HAP-1 (cell line): ENCODE measurements at regions not wholly inside any gene's neighbourhood (a gene's known extent, or its start where the extent isn't known, plus 50 kb on each side); places are given as distances from the start of the nearest gene placed in this dataset.

Experiments used
- DNase-seq, 2 experiments: peaks; one replicate each; pipeline ENCODE4 v3.0.0-alpha.2; 2016 to 2020; ENCODE audit warnings: low spot score in 2 of 2
- H3K27me3 ChIP-seq: fragments of 250-450 bp; sonication (Bioruptor Pico); 2 replicates; pipeline ENCODE4 v1.5.1; 2020; ENCODE audit warnings: low read depth, mild to moderate bottlenecking, moderate library complexity
- H3K36me3 ChIP-seq: fragments of 250-450 bp; sonication (Bioruptor Pico); replicated peaks from 2 replicates; pipeline ENCODE4 v1.5.1; 2020; ENCODE audit warnings: mild to moderate bottlenecking
- H3K4me1 ChIP-seq: fragments of 250-450 bp; sonication (Bioruptor Pico); 2 replicates; pipeline ENCODE4 v1.5.1; 2020; ENCODE audit warnings: mild to moderate bottlenecking
- H3K4me3 ChIP-seq: fragments of 250-450 bp; sonication (Bioruptor Pico); 2 replicates; pipeline ENCODE4 v1.5.1; 2020; ENCODE audit warnings: mild to moderate bottlenecking, moderate library complexity
- H3K9me3 ChIP-seq: fragments of 250-450 bp; sonication (Bioruptor Pico); 2 replicates; pipeline ENCODE4 v1.5.1; 2020; ENCODE audit warnings: mild to moderate bottlenecking, moderate library complexity
- in situ Hi-C: fragments of 300-500 bp; cut with MboI; formaldehyde crosslinking; loops from 3 replicates; pipeline ENCODE4 v1.14.3; 2020; ENCODE audit warnings: low sequenced_read_pairs, inconsistent platforms, mixed read lengths

DNA sequence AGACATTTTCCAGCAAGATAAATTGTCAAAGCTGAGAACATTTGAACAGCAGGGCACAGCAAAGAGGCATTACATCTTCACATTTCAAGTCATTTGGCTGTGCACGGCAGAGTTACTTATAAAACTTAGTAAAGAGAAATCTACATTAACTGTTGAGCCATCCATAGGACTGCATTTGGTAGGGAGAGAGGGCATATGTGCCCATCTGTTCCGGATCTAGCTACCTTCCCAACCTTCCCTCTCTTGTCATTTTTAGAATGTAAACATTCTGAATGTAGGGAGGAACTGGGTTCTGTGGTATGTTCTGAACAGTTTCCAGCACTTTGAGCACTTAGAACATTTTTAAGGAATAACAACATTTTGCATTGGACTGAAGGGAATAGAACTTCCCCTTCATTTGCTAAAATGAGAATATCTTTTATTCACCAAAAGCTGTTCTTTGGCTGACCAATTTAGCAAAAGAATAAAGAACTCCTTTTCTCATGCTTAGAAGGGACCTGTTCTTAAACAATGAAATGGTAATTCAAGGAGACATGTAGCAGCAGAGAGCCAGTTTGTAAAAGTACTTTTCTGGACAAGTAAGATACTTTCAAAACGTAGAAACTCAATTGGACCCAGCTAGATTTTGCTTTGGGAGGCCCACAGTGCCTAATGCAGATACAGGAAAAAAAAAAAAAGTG, 104.4 kb downstream of the CETN3 start:
- in situ Hi-C loops, result no loop called here
- DNase-seq, result peak in 1 of 2 experiments; percentile 89
- no peak overlapping the region for H3K4me3 ChIP-seq

DNA sequence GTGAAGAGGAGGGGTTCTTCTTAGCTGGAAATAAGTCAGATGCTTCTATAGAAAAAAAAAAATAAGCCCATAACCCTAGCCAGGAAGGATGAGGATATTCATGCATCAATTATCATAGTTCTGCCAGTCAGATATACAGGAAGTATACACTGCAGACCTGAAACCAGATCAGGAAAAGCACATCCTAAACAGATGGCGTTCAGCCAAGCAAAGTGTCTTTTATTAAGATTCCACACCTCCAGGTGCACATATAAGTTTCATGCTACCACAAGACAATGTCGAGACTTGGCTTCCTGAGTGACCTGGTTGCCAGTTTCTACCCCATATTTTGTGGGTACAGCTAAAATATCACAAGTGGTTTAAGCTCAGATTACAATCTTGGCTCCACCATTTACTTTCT, 108.3 kb downstream of the CETN3 start:
- in situ Hi-C loops, result no loop called here
- Histone ChIP-seq H3K4me3 (no peak overlapping the region), H3K27me3 (no peaks in the 10 kb centered on the region), H3K4me1 (peaks cover 42% of the 10 kb centered on the region), H3K9me3 (no peaks in the 10 kb centered on the region), H3K36me3 (no peaks in the 10 kb centered on the region)
- no peak for DNase-seq

More for the DNA sequence above, 104.4 kb downstream of the CETN3 start:
- Histone ChIP-seq H3K4me1 (peaks cover 34% of the 10 kb centered on the region), H3K27me3 (no peaks in the 10 kb centered on the region), H3K36me3 (no peaks in the 10 kb centered on the region), H3K9me3 (no peaks in the 10 kb centered on the region)

GRCh38 chr5:90297045-90297764, 112.4 kb downstream of the CETN3 start:
- Histone ChIP-seq H3K27me3 (no peaks in the 10 kb centered on the region), H3K4me1 (peaks cover 20% of the 10 kb centered on the region), H3K4me3 (no peak overlapping the region), H3K9me3 (no peaks in the 10 kb centered on the region), H3K36me3 (no peaks in the 10 kb centered on the region)
- DNase-seq, result peak; percentile 17 to 44
- in situ Hi-C loops, result no loop called here

DNA sequence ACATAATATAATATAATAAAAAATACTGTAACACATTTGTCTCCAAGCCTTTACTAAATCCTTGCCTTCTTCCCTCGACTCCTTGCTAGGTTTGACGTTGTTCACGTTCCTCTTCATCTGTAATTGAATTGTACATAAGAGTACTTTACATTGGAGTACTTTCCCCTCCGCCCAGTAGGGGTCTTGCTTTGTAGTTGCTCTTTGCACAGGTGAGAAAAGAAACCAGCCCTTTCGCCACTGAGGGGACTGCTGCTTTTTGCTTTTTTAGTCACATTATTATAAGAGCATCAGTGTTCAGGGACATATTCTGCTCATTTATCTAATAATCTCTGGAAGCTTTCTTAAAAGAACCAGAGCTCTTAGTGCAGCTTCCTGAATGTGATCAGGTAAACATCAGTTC, 115.0 kb downstream of the CETN3 start:
- H3K9me3 ChIP-seq, result no peaks in the 10 kb centered on the region
- in situ Hi-C loops, result no loop called here
- H3K36me3 ChIP-seq, result no peaks in the 10 kb centered on the region
- peaks cover 25% of the 10 kb centered on the region for H3K4me1 ChIP-seq
- H3K4me3 ChIP-seq, result no peak overlapping the region
- peak in 1 of 2 experiments; percentile 16 for DNase-seq
- no peaks in the 10 kb centered on the region for H3K27me3 ChIP-seq

DNA sequence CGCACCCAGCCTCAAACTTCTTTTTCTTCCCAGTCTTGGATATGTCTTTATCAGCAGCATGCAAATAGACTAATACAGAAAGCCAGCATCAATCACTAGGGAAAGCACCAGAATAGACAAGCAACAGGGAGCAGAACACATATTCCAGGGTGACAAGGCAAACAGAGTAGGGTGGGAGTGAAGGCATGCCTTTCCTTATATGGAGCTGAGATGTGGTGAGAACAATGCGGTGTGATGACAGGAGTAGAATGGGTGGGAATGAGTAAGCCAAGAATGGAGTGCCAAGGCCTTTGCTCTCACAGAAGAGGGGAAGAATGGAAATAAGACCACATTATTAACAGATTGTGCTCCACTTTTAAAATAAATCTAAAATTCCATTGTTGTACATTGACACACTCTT, 115.6 kb downstream of the CETN3 start:
- no peak for DNase-seq
- Histone ChIP-seq H3K27me3 (no peaks in the 10 kb centered on the region), H3K4me3 (no peak overlapping the region), H3K4me1 (peaks cover 25% of the 10 kb centered on the region), H3K36me3 (no peaks in the 10 kb centered on the region), H3K9me3 (no peaks in the 10 kb centered on the region)
- in situ Hi-C loops, result no loop called here

DNA sequence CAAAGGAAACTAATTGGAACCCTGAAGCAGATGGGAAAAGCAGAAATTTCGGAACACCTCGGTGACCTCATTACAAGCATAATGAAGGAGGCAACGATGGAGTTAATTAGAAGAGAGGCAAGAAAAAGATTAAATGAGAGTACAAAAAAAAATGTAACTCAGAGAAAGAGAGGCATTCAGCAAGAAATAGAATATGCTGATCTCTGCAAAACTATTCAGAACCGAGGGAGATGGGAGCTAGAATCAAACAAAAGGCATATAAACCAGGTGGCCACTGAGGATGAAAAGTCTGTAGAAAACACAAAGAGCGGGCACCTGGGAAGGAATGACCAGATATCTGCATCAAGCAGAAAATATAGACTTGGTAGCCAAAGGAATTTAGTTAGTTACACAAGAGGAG, 118.9 kb downstream of the CETN3 start:
- no peaks in the 10 kb centered on the region for H3K9me3 ChIP-seq
- H3K4me1 ChIP-seq, result peaks cover 4% of the 10 kb centered on the region; the same call in 1 of the 2 replicates
- no peak overlapping the region for H3K4me3 ChIP-seq
- no peak for DNase-seq
- H3K36me3 ChIP-seq, result no peaks in the 10 kb centered on the region
- in situ Hi-C loops, result no loop called here
- no peaks in the 10 kb centered on the region for H3K27me3 ChIP-seq

DNA sequence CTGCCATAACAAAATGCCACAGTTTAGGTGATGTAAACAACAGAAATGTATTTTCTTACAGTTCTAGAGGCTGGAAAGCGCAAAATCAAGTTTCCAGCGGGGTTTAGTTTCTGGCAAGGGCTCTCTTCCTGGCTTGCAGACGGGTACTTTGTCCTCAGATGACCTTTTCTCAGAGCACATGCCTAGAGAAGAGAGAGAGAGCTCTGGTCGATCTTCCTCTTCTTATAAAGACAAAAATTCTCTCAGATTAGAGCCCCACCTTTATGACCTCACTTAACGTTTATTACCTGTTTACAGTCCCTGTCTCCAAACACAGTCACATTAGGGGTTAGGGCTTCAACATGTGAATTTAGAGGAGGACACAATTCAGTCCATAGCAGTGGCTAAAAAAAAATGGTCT, 119.7 kb downstream of the CETN3 start:
- no peaks in the 10 kb centered on the region for H3K27me3 ChIP-seq
- peaks cover 4% of the 10 kb centered on the region; the same call in 1 of the 2 replicates for H3K4me1 ChIP-seq
- H3K9me3 ChIP-seq, result no peaks in the 10 kb centered on the region
- H3K36me3 ChIP-seq, result no peaks in the 10 kb centered on the region
- in situ Hi-C loops, result no loop called here
- no peak overlapping the region for H3K4me3 ChIP-seq
- DNase-seq, result no peak

- peaks cover 4% of the 10 kb centered on the region; the same call in 1 of the 2 replicates for H3K4me1 ChIP-seq
- no peak overlapping the region for H3K4me3 ChIP-seq
- no peak for DNase-seq
- no peaks in the 10 kb centered on the region for H3K27me3 ChIP-seq
- no peaks in the 10 kb centered on the region for H3K9me3 ChIP-seq
- H3K36me3 ChIP-seq, result no peaks in the 10 kb centered on the region
- in situ Hi-C loops, result no loop called here
Measured at GRCh38 chr5:90287036-90287435, 122.5 kb downstream of the CETN3 start.

DNA sequence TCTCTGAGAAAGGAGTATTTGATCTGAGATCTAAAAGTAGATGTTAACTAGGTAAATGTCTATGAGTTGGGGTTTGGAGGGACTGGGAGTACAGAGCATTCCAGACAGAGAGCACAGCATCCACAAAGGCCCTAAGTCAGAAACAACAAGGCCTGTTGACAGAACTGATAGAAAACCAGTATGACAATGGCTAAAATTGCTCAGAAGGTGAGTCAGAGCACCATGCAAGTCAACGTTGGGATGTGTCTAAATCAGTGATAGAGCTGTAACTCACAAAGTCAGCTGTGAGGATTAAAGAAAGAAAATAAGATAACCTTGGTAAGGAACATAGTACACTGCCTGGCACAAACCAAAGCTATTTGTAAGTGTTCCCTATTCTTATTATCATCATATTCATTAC, 124.0 kb downstream of the CETN3 start:
- DNase-seq, result no peak
- no peak overlapping the region for H3K4me3 ChIP-seq
- peaks cover 4% of the 10 kb centered on the region; the same call in 1 of the 2 replicates for H3K4me1 ChIP-seq
- H3K9me3 ChIP-seq, result no peaks in the 10 kb centered on the region
- in situ Hi-C loops, result no loop called here
- H3K27me3 ChIP-seq, result no peaks in the 10 kb centered on the region
- no peaks in the 10 kb centered on the region for H3K36me3 ChIP-seq

DNA sequence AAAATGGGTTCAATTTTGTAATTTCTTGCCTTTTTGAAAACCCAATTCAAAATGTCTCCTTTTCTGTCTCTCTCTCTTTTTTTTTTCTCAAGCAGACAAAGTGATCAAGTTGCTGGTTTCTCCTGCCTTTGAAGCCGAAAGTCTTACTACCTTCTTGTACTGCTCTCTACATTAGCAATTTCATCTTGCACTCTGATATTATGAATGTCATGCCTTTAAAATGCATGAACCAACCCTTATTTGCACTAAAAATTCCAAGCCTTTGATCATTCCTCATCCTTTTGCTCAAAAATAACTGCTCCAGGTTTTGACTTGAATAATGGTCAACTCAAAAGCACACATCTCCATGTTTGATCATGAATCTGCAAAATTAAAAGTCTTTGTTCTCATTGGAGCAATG, 125.2 kb downstream of the CETN3 start:
- in situ Hi-C loops, result no loop called here
- Histone ChIP-seq H3K4me3 (no peak overlapping the region), H3K36me3 (no peaks in the 10 kb centered on the region), H3K4me1 (no peaks in the 10 kb centered on the region; the same call in 1 of the 2 replicates), H3K9me3 (no peaks in the 10 kb centered on the region), H3K27me3 (no peaks in the 10 kb centered on the region)
- no peak for DNase-seq

DNA sequence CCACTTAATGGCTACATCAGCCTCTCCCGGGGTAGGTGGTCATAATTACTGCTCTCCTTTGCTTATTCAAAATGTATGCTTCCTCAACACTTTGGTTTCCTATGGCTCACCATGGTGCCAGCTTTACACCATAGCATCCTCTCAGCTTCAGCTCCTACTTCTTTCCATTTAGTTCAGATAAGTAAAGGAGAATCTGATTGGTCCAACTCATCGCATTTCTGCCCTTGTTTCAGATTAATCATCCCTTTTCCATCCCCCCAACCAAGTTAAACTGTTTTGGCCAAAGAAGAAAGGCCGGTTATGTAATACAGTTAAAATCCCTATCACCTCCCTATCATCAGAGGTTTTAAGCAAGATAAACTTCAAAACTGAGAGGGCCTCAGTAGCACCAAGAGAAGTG, 130.5 kb downstream of the CETN3 start:
- in situ Hi-C loops, result no loop called here

GRCh38 chr5:90274216-90274615, 135.3 kb downstream of the CETN3 start:
- no peak for DNase-seq
- in situ Hi-C loops, result no loop called here
- H3K4me3 ChIP-seq, result no peak overlapping the region

More for the DNA sequence above, 130.5 kb downstream of the CETN3 start:
- no peaks in the 10 kb centered on the region for H3K9me3 ChIP-seq
- no peaks in the 10 kb centered on the region for H3K36me3 ChIP-seq
- no peak overlapping the region for H3K4me3 ChIP-seq
- no peaks in the 10 kb centered on the region for H3K27me3 ChIP-seq
- no peaks in the 10 kb centered on the region for H3K4me1 ChIP-seq
- DNase-seq, result no peak

DNA sequence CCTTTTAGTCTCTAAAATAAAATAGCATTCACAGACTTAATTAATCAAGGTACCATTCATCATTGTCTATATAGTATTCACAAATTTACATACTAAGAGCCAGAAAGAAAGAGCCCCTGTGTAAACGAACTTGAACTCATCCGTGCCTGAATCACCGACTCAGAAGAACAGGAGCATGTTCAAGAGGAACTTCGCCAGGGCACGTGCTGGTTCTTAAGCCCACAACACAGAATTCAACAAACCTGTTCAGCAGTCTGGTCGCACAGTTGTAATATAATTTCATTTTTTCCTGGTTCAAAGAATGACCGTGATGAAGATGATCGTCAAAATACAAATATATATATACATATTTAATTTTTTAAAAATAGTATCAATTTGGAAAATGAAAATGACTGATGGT, 141.9 kb downstream of the CETN3 start:
- DNase-seq, result no peak
- Histone ChIP-seq H3K27me3 (no peaks in the 10 kb centered on the region), H3K36me3 (no peaks in the 10 kb centered on the region), H3K4me1 (peaks cover 3% of the 10 kb centered on the region; the same call in 1 of the 2 replicates), H3K4me3 (no peak overlapping the region), H3K9me3 (no peaks in the 10 kb centered on the region)
- in situ Hi-C loops, result no loop called here

More at GRCh38 chr5:90274216-90274615, 135.3 kb downstream of the CETN3 start:
- Histone ChIP-seq H3K4me1 (no peaks in the 10 kb centered on the region), H3K36me3 (no peaks in the 10 kb centered on the region), H3K27me3 (no peaks in the 10 kb centered on the region), H3K9me3 (no peaks in the 10 kb centered on the region)

DNA sequence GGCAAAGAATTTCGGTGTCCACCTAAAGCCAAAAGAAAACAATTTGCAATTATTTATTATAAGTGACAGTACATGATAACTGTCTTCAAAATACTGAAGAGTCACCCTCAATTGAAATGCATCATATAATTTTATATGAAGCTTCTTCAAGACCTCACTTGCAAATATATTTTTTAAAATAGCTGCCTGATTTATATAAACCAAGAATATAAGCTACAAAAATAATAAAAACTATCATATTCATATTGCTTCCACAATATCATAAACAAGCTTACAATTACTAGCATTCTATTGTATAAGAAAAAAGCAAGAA, 144.1 kb downstream of the CETN3 start:
- H3K4me1 ChIP-seq, result peaks cover 3% of the 10 kb centered on the region; the same call in 1 of the 2 replicates
- in situ Hi-C loops, result no loop called here
- DNase-seq, result no peak
- no peaks in the 10 kb centered on the region for H3K9me3 ChIP-seq
- no peaks in the 10 kb centered on the region for H3K36me3 ChIP-seq
- H3K4me3 ChIP-seq, result no peak overlapping the region
- no peaks in the 10 kb centered on the region for H3K27me3 ChIP-seq
